HepG2 (cell line): ENCODE measurements at regions not wholly inside any gene's neighbourhood (a gene's known extent, or its start where the extent isn't known, plus 50 kb on each side); places are given as distances from the start of the nearest gene placed in this dataset.

Experiments
- ATAC-seq: fragments of 200-7000 bp; cut with Tn5 transposase; 3 replicates; pipeline ENCODE4 v1.9.1; 2020; ENCODE audit warnings: mild to moderate bottlenecking, moderate library complexity
- BruUV-seq: library from RNA; stranded (reverse); fragments of 400-500 nt; replicated peaks from 2 replicates; lab custom pipeline; 2021; lab: Mats Ljungman, UMichigan
- CTCF ChIA-PET: fragments of 300-600 bp; formaldehyde crosslinking; extraction: SDS; loops from one replicate; lab custom pipeline; 2021; ENCODE audit warnings: low total read pairs, inconsistent platforms, low intra/inter-chr PET ratio; lab: Yijun Ruan, JAX
- POLR2A ChIA-PET: fragments of 350-600 bp; sonication (Branson Sonifier 250); formaldehyde crosslinking; loops from one replicate; lab custom pipeline; 2020; ENCODE audit warnings: antibody characterized with exemption, inconsistent platforms; lab: Yijun Ruan, JAX
- DNase-seq: peaks from one replicate; pipeline ENCODE4 v3.0.0-alpha.2; 2015; ENCODE audit warnings: low spot score
- FAIRE-seq: peaks from 3 replicates; lab custom pipeline; 2011; peaks lifted over from hg19 to GRCh38; lab: Jason Lieb, UNC
- H2AFZ ChIP-seq: one replicate; pipeline ENCODE4 v1.6.1; 2011; ENCODE audit warnings: low read length, inconsistent platforms
- H3K27ac ChIP-seq: fragments of 300-600 bp; 3 replicates; pipeline ENCODE4 v1.8.0; 2011; ENCODE audit warnings: mixed run types, mild to moderate bottlenecking, mixed read lengths, low read length, inconsistent platforms; ENCODE audit not compliant: insufficient read depth; ENCODE audit errors: extremely low read length
- H3K27me3 ChIP-seq, 2 experiments: fragments of 200-600 bp in 1 of 2; 2 replicates in 1 of 2; 3 replicates in 1 of 2; pipeline versions ENCODE4 v1.6.0 to v1.8.0; 2011; ENCODE audit warnings: low read length in 2 of 2, mild to moderate bottlenecking in 2 of 2, moderate library complexity in 2 of 2, inconsistent platforms in 1 of 2; ENCODE audit not compliant: insufficient read depth in 2 of 2, control insufficient read depth in 1 of 2
- H3K36me3 ChIP-seq, 2 experiments: fragments of 200-600 bp in 1 of 2; replicated peaks in 1 of 2; 2 replicates in 1 of 2; 3 replicates in 1 of 2; pipeline versions ENCODE4 v1.5.1 to v1.8.0; 2011; ENCODE audit warnings: low read length in 2 of 2, inconsistent platforms in 1 of 2; ENCODE audit not compliant: insufficient read depth in 2 of 2, control insufficient read depth in 1 of 2
- H3K4me1 ChIP-seq: 2 replicates; pipeline ENCODE4 v1.5.1; 2012; ENCODE audit warnings: low read length, inconsistent platforms; ENCODE audit not compliant: insufficient read depth
- H3K4me2 ChIP-seq: 2 replicates; pipeline ENCODE4 v1.6.0; 2011; ENCODE audit warnings: low read depth, low read length, inconsistent platforms
- H3K4me3 ChIP-seq, 3 experiments: fragments of 200-600 bp in 1 of 3; sonication (generic), shearing (Covaris generic) in 1 of 3; replicated peaks in 1 of 3; 2 replicates each; pipeline ENCODE4 v1.5.1; 2011 to 2016; ENCODE audit warnings: low read length in 3 of 3, inconsistent platforms in 2 of 3, low read depth in 2 of 3, mild to moderate bottlenecking in 2 of 3, control low read depth in 1 of 3, mixed read lengths in 1 of 3; ENCODE audit not compliant: insufficient read depth in 1 of 3
- H3K79me2 ChIP-seq: one replicate; pipeline ENCODE4 v1.6.1; 2011; ENCODE audit warnings: low read length, inconsistent platforms; ENCODE audit not compliant: insufficient read depth
- H3K9ac ChIP-seq: 2 replicates; pipeline ENCODE4 v1.6.0; 2011; ENCODE audit warnings: mild to moderate bottlenecking, low read depth, low read length, inconsistent platforms; ENCODE audit not compliant: insufficient read depth
- H3K9me3 ChIP-seq: 2 replicates; pipeline ENCODE4 v1.5.1; 2012; ENCODE audit warnings: mild to moderate bottlenecking, low read length
- H4K20me1 ChIP-seq: 2 replicates; pipeline ENCODE4 v1.6.0; 2011; ENCODE audit warnings: inconsistent platforms, mild to moderate bottlenecking, low read length, moderate library complexity; ENCODE audit not compliant: insufficient read depth
- ARNTL ChIP-seq: sonication (generic); formaldehyde crosslinking; IDR thresholded peaks from 2 replicates; pipeline ENCODE4 v1.4.0; 2020; ENCODE audit warnings: mild to moderate bottlenecking, missing genetic modification reagents
- BCL3 ChIP-seq: sonication (generic); formaldehyde crosslinking; IDR thresholded peaks from 2 replicates; pipeline ENCODE4 v1.5.1; 2020; ENCODE audit warnings: mild to moderate bottlenecking, missing genetic modification reagents, moderate library complexity
- ELF4 ChIP-seq: sonication (generic); formaldehyde crosslinking; IDR thresholded peaks from 2 replicates; pipeline ENCODE4 v1.5.0; 2020; ENCODE audit warnings: missing genetic modification reagents, mild to moderate bottlenecking, moderate library complexity, borderline replicate concordance
- EP300 ChIP-seq, 3 experiments: sonication (generic) in 1 of 3; formaldehyde crosslinking in 1 of 3; IDR thresholded peaks; 2 replicates each; pipeline versions ENCODE4 v1.5.1 to v1.6.1; 2011 to 2020; ENCODE audit warnings: low read depth in 2 of 3, low read length in 2 of 3, borderline replicate concordance in 1 of 3, improper control_type of control experiment in 1 of 3, mild to moderate bottlenecking in 1 of 3, missing genetic modification reagents in 1 of 3, moderate library complexity in 1 of 3
- FOXM1 ChIP-seq: sonication (generic); formaldehyde crosslinking; IDR thresholded peaks from 2 replicates; pipeline ENCODE4 v1.5.0; 2020; ENCODE audit warnings: missing genetic modification reagents
- GPN1 ChIP-seq: sonication (generic); formaldehyde crosslinking; IDR thresholded peaks from 2 replicates; pipeline ENCODE4 v1.5.1; 2020; ENCODE audit warnings: missing genetic modification reagents, borderline replicate concordance
- HMGA1 ChIP-seq: sonication (generic); formaldehyde crosslinking; conservative IDR thresholded peaks from 2 replicates; pipeline ENCODE4 v1.4.0; 2020; ENCODE audit warnings: missing genetic modification reagents
- KAT2B ChIP-seq: fragments of 150-350 bp; IDR thresholded peaks from 2 replicates; pipeline ENCODE4 v1.6.1; 2014; ENCODE audit warnings: low read depth, low read length, borderline replicate concordance
- POLR2G ChIP-seq: fragments of 200-400 bp; formaldehyde crosslinking; IDR thresholded peaks from 2 replicates; pipeline ENCODE4 v1.6.1; 2018; ENCODE audit warnings: mild to moderate bottlenecking, low read depth, low read length, moderate library complexity
- PPARG ChIP-seq: conservative IDR thresholded peaks from 2 replicates; pipeline ENCODE4 v1.6.1; 2016; ENCODE audit warnings: missing biosample characterization, missing genetic modification reagents
- PREB ChIP-seq: sonication (generic); formaldehyde crosslinking; IDR thresholded peaks from 2 replicates; pipeline ENCODE4 v1.4.0; 2020; ENCODE audit warnings: missing genetic modification reagents
- RFX3 ChIP-seq: IDR thresholded peaks from 2 replicates; pipeline ENCODE4 v1.6.1; 2016; ENCODE audit warnings: missing biosample characterization, missing genetic modification reagents
- SATB2 ChIP-seq: sonication (generic); formaldehyde crosslinking; IDR thresholded peaks from 2 replicates; pipeline ENCODE4 v1.5.0; 2020; ENCODE audit warnings: missing genetic modification reagents
- SOX13 ChIP-seq, 3 experiments: fragments of 450-650 bp in 1 of 3; sonication (generic) in 1 of 3; formaldehyde crosslinking in 1 of 3; IDR thresholded peaks in 2 of 3; conservative IDR thresholded peaks in 1 of 3; 2 replicates each; pipeline versions ENCODE4 v1.5.0 to v1.6.1; 2016 to 2020; ENCODE audit warnings: antibody characterized with exemption in 1 of 3, mild to moderate bottlenecking in 1 of 3, missing compliant biosample characterization in 1 of 3, missing genetic modification reagents in 1 of 3, moderate library complexity in 1 of 3
- ZNF556 ChIP-seq: sonication (generic); formaldehyde crosslinking; IDR thresholded peaks from 2 replicates; pipeline ENCODE4 v1.4.0; 2020; ENCODE audit warnings: mild to moderate bottlenecking, missing genetic modification reagents, borderline replicate concordance
- ZNF720 ChIP-seq: sonication (generic); formaldehyde crosslinking; IDR thresholded peaks from 2 replicates; pipeline ENCODE4 v1.4.0; 2020; ENCODE audit warnings: missing genetic modification reagents
- ZNF850 ChIP-seq: sonication (generic); formaldehyde crosslinking; conservative IDR thresholded peaks from 2 replicates; pipeline ENCODE4 v1.9.0; 2021; ENCODE audit warnings: mild to moderate bottlenecking, missing genetic modification reagents
- WGBS: methylation state at CpG from one replicate; pipeline ENCODE4 v1.1.6; 2017; ENCODE audit warnings: low lambda C conversion rate; 5-methylcytosine and 5-hydroxymethylcytosine counted together
- in situ Hi-C: cut with HindIII; loops from 2 replicates; pipeline ENCODE4 v1.10.0; 2017; ENCODE audit warnings: low pct_unique_long_range_greater_than_20kb; ENCODE audit not compliant: extremely low pct_ligation_motif_present
- intact Hi-C: fragments of 100-400 bp; cut with micrococcal nuclease; formaldehyde crosslinking; loops from one replicate; pipeline ENCODE4 v1.10.0; 2022; ENCODE audit not compliant: unreplicated experiment

GRCh38 chr9:1120500-1121165 lies 70.5 kb downstream of the DMRT2 start:
- no peak overlapping the region for H3K4me3 ChIP-seq
- no peak overlapping the region for H3K4me2 ChIP-seq
- H3K27me3 ChIP-seq: no peaks in the 10 kb centered on the region
- TF ChIP-seq FOXM1 (CRISPR knock-in tag) (no peak), EP300 (IDR thresholded peaks at IDR 0.05; ENCODE audit: low read depth in 2 of 2, low read length in 2 of 2) (no peak), EP300 (CRISPR knock-in tag; IDR thresholded peaks at IDR 0.05; ENCODE audit: borderline replicate concordance) (no peak), SATB2 (CRISPR knock-in tag) (no peak), ZNF850 (CRISPR knock-in tag) (no peak), RFX3 (no peak), BCL3 (CRISPR knock-in tag) (no peak), ARNTL (CRISPR knock-in tag) (no peak), SOX13 (IDR thresholded peaks at IDR 0.05) (no peak), SOX13 (CRISPR knock-in tag; conservative IDR thresholded peaks at IDR 0.05 in 1 of 2, IDR thresholded peaks at IDR 0.05 in 1 of 2) (no peak), HMGA1 (CRISPR knock-in tag) (no peak), POLR2G (no peak), KAT2B (no peak), GPN1 (CRISPR knock-in tag) (no peak), ZNF720 (CRISPR knock-in tag) (no peak), ELF4 (no peak), PPARG (CRISPR knock-in tag) (no peak), ZNF556 (CRISPR knock-in tag) (no peak), PREB (CRISPR knock-in tag) (no peak)
- DNase-seq: no peak
- no peaks in the 10 kb centered on the region for H3K4me1 ChIP-seq
- H4K20me1 ChIP-seq: no peaks in the 10 kb centered on the region
- CTCF ChIA-PET: no interaction called here
- no peak overlapping the region for H3K9ac ChIP-seq
- POLR2A ChIA-PET: no interaction called here
- intact Hi-C loops: no loop called here
- H3K36me3 ChIP-seq: no peaks in the 10 kb centered on the region
- no peak overlapping the region for H2AFZ ChIP-seq
- ATAC-seq: no peak
- in situ Hi-C loops: no loop called here
- BruUV-seq: no TSS peak
- WGBS: 7% methylated on average over 6 of the region's 6 CpGs
- no peak for FAIRE-seq
- H3K27ac ChIP-seq: no peak overlapping the region
- no peaks in the 10 kb centered on the region for H3K79me2 ChIP-seq
- no peaks in the 10 kb centered on the region for H3K9me3 ChIP-seq
